AML-193 (cell line): ENCODE measurements at regions not wholly inside any gene's neighbourhood (a gene's known extent, or its start where the extent isn't known, plus 50 kb on each side); places are given as distances from the start of the nearest gene placed in this dataset.
A peak's percentile ranks its signal among the peaks of the same experiment; 100 is the strongest.

Source experiments
- DNase-seq, 2 experiments: peaks; one replicate each; lab custom pipeline; 2025; lab: John Stamatoyannopoulos, UW

GRCh38 chr6:105611606-105612005, 208.7 kb upstream of the PREP start:
- no peak for DNase-seq

GRCh38 chr6:105609375-105609991, 206.6 kb upstream of the PREP start:
- DNase-seq = no peak

- DNase-seq = no peak
These were observed 206.0 kb upstream of the PREP start for GRCh38 chr6:105608711-105609374.

GRCh38 chr6:105607636-105608621, 205.0 kb upstream of the PREP start:
- no peak for DNase-seq

- no peak for DNase-seq
These were observed 204.1 kb upstream of the PREP start for GRCh38 chr6:105606831-105607463.

- DNase-seq = no peak
These were observed 201.7 kb upstream of the PREP start for GRCh38 chr6:105604587-105604884.

GRCh38 chr6:105603788-105604586, 201.1 kb upstream of the PREP start:
- no peak for DNase-seq

- no peak for DNase-seq
These were observed 198.8 kb upstream of the PREP start for GRCh38 chr6:105601541-105602236.

GRCh38 chr6:105600336-105601260, 197.7 kb upstream of the PREP start:
- no peak for DNase-seq

- no peak for DNase-seq
These were observed 195.4 kb upstream of the PREP start for GRCh38 chr6:105598264-105598663.

GRCh38 chr6:105596284-105596755, 193.4 kb upstream of the PREP start:
- no peak for DNase-seq

- no peak for DNase-seq
These were observed 192.9 kb upstream of the PREP start for GRCh38 chr6:105595829-105596228.

GRCh38 chr6:105594821-105595220, 191.9 kb upstream of the PREP start:
- DNase-seq = no peak

GRCh38 chr6:105593805-105594671, 191.2 kb upstream of the PREP start:
- no peak for DNase-seq

GRCh38 chr6:105593056-105593690, 190.3 kb upstream of the PREP start:
- no peak for DNase-seq

- DNase-seq = no peak
These were observed 189.4 kb upstream of the PREP start for GRCh38 chr6:105592329-105592728.

- DNase-seq = peak; percentile 69 to 71
These were observed 188.2 kb upstream of the PREP start for GRCh38 chr6:105591053-105591452.

GRCh38 chr6:105588123-105588710, 185.3 kb upstream of the PREP start:
- no peak for DNase-seq
